ENCODE measurements at regions not wholly inside any gene's neighbourhood (a gene's known extent, or its start where the extent isn't known, plus 50 kb on each side); places are given as distances from the start of the nearest gene placed in this dataset.

DNA sequence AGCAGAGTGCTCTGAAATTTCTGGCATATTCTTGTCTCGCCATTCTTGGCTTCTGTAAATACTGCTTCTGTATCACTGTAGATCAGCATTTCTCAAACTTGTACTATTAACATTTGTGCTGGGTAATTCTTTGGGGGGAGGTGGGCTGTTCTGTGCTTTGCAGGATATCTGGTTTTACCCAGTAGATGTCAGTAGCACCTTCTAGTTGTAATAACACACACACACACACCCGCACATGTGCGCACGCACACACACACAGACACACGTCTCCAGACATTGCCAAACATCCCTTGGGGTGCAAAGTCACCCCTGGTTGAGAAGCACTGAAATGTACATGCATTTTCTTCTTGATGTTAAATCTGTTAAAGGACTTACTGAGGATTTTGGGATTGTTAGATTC is 304.1 kb downstream of the MAT2B start:
- H3K27me3 ChIP-seq (ENCODE audit: control insufficient read depth in 4 of 4, insufficient read depth in 4 of 4, low read length in 3 of 4): no peaks in the 10 kb centered on the region
- no peaks in the 10 kb centered on the region for H3K9me3 ChIP-seq (ENCODE audit: control insufficient read depth in 4 of 4, low read length in 3 of 4)
- no peaks in the 10 kb centered on the region for H3K4me1 ChIP-seq (ENCODE audit: control insufficient read depth in 4 of 4, insufficient read depth in 4 of 4, low read length in 3 of 4)
- no peak overlapping the region for H3K9ac ChIP-seq (ENCODE audit: low read depth in 1 of 2, low read length in 2 of 2)
- TF ChIP-seq GABPA (IDR thresholded peaks at IDR 0.05 in 1 of 2, conservative IDR thresholded peaks at IDR 0.05 in 1 of 2): no peak
- TF ChIP-seq FOXA1 (IDR thresholded peaks at IDR 0.05): no peak
- no peak for TF ChIP-seq EGR1 (IDR thresholded peaks at IDR 0.05; ENCODE audit: low read depth in 2 of 2)
- TF ChIP-seq TAF1 (conservative IDR thresholded peaks at IDR 0.05): no peak
- TF ChIP-seq RXRA (IDR thresholded peaks at IDR 0.05): no peak
- TF ChIP-seq, protein P1, sequence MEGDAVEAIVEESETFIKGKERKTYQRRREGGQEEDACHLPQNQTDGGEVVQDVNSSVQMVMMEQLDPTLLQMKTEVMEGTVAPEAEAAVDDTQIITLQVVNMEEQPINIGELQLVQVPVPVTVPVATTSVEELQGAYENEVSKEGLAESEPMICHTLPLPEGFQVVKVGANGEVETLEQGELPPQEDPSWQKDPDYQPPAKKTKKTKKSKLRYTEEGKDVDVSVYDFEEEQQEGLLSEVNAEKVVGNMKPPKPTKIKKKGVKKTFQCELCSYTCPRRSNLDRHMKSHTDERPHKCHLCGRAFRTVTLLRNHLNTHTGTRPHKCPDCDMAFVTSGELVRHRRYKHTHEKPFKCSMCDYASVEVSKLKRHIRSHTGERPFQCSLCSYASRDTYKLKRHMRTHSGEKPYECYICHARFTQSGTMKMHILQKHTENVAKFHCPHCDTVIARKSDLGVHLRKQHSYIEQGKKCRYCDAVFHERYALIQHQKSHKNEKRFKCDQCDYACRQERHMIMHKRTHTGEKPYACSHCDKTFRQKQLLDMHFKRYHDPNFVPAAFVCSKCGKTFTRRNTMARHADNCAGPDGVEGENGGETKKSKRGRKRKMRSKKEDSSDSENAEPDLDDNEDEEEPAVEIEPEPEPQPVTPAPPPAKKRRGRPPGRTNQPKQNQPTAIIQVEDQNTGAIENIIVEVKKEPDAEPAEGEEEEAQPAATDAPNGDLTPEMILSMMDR (IDR thresholded peaks at IDR 0.05; ENCODE audit: low read depth, low read length, missing input control): no peak
- no peak for TF ChIP-seq HNF4A (conservative IDR thresholded peaks at IDR 0.05)
- TF ChIP-seq SP1 (IDR thresholded peaks at IDR 0.05): no peak
- no peak for TF ChIP-seq YY1 (IDR thresholded peaks at IDR 0.05)
- TF ChIP-seq, protein P2, sequence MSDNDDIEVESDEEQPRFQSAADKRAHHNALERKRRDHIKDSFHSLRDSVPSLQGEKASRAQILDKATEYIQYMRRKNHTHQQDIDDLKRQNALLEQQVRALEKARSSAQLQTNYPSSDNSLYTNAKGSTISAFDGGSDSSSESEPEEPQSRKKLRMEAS (IDR thresholded peaks at IDR 0.05): no peak
- no peak for TF ChIP-seq HNF4G (IDR thresholded peaks at IDR 0.05)
- TF ChIP-seq, protein P3, sequence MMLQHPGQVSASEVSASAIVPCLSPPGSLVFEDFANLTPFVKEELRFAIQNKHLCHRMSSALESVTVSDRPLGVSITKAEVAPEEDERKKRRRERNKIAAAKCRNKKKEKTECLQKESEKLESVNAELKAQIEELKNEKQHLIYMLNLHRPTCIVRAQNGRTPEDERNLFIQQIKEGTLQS (IDR thresholded peaks at IDR 0.05): no peak
- TF ChIP-seq RAD21 (IDR thresholded peaks at IDR 0.05): no peak
- TF ChIP-seq, protein P4, sequence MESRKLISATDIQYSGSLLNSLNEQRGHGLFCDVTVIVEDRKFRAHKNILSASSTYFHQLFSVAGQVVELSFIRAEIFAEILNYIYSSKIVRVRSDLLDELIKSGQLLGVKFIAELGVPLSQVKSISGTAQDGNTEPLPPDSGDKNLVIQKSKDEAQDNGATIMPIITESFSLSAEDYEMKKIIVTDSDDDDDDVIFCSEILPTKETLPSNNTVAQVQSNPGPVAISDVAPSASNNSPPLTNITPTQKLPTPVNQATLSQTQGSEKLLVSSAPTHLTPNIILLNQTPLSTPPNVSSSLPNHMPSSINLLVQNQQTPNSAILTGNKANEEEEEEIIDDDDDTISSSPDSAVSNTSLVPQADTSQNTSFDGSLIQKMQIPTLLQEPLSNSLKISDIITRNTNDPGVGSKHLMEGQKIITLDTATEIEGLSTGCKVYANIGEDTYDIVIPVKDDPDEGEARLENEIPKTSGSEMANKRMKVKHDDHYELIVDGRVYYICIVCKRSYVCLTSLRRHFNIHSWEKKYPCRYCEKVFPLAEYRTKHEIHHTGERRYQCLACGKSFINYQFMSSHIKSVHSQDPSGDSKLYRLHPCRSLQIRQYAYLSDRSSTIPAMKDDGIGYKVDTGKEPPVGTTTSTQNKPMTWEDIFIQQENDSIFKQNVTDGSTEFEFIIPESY (IDR thresholded peaks at IDR 0.05): no peak
- no peak for TF ChIP-seq NR2F2 (IDR thresholded peaks at IDR 0.05)
- no peak for TF ChIP-seq JUND (IDR thresholded peaks at IDR 0.05)
- TF ChIP-seq FOXA2 (IDR thresholded peaks at IDR 0.05): no peak
- no peaks in the 10 kb centered on the region for H3K36me3 ChIP-seq (ENCODE audit: control insufficient read depth in 4 of 4, insufficient read depth in 3 of 4, low read depth in 1 of 4, low read length in 3 of 4)
- DNase-seq (ENCODE audit: low spot score): no peak
- H3K4me3 ChIP-seq (ENCODE audit: low read depth in 1 of 3, low read length in 3 of 3): no peak overlapping the region
- no peak overlapping the region for H3K27ac ChIP-seq (ENCODE audit: low read depth in 1 of 2, low read length in 2 of 2)
- WGBS: 51% methylated on average over 5 of the region's 5 CpGs

DNA sequence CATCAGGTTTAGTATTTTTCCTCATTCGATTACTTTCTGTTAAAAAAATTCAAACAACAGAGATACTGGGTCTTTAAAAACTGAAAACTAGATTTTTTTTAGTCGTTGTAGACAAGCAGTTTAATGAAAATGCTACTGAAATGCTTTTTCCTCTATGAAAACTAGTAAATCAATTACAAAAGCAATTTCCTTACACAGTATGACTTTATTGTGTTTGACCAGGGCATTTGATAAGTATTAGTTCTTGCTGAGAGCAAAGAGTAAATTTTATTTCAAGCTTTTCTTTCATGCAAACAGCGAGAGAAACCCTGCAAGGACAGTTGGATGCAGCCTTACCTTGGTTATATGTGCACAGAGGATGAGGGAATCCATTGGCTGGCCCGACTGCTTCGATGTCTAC is 308.5 kb downstream of the MAT2B start:
- Histone ChIP-seq H3K27me3 (ENCODE audit: control insufficient read depth in 4 of 4, insufficient read depth in 4 of 4, low read length in 3 of 4) (no peaks in the 10 kb centered on the region), H3K36me3 (ENCODE audit: control insufficient read depth in 4 of 4, insufficient read depth in 3 of 4, low read depth in 1 of 4, low read length in 3 of 4) (no peaks in the 10 kb centered on the region), H3K9ac (ENCODE audit: low read depth in 1 of 2, low read length in 2 of 2) (no peak overlapping the region), H3K4me1 (ENCODE audit: control insufficient read depth in 4 of 4, insufficient read depth in 4 of 4, low read length in 3 of 4) (no peaks in the 10 kb centered on the region), H3K4me3 (ENCODE audit: low read depth in 1 of 3, low read length in 3 of 3) (no peak overlapping the region), H3K27ac (ENCODE audit: low read depth in 1 of 2, low read length in 2 of 2) (no peak overlapping the region), H3K9me3 (ENCODE audit: control insufficient read depth in 4 of 4, low read length in 3 of 4) (no peaks in the 10 kb centered on the region)
- TF ChIP-seq, protein P2 (IDR thresholded peaks at IDR 0.05): no peak
- TF ChIP-seq, protein P1 (IDR thresholded peaks at IDR 0.05; ENCODE audit: low read depth, low read length, missing input control): no peak
- TF ChIP-seq RAD21 (IDR thresholded peaks at IDR 0.05): no peak
- no peak for TF ChIP-seq JUND (IDR thresholded peaks at IDR 0.05)
- TF ChIP-seq, protein P3 (IDR thresholded peaks at IDR 0.05): no peak
- no peak for TF ChIP-seq HNF4G (IDR thresholded peaks at IDR 0.05)
- no peak for TF ChIP-seq FOXA1 (IDR thresholded peaks at IDR 0.05)
- TF ChIP-seq, protein P5, sequence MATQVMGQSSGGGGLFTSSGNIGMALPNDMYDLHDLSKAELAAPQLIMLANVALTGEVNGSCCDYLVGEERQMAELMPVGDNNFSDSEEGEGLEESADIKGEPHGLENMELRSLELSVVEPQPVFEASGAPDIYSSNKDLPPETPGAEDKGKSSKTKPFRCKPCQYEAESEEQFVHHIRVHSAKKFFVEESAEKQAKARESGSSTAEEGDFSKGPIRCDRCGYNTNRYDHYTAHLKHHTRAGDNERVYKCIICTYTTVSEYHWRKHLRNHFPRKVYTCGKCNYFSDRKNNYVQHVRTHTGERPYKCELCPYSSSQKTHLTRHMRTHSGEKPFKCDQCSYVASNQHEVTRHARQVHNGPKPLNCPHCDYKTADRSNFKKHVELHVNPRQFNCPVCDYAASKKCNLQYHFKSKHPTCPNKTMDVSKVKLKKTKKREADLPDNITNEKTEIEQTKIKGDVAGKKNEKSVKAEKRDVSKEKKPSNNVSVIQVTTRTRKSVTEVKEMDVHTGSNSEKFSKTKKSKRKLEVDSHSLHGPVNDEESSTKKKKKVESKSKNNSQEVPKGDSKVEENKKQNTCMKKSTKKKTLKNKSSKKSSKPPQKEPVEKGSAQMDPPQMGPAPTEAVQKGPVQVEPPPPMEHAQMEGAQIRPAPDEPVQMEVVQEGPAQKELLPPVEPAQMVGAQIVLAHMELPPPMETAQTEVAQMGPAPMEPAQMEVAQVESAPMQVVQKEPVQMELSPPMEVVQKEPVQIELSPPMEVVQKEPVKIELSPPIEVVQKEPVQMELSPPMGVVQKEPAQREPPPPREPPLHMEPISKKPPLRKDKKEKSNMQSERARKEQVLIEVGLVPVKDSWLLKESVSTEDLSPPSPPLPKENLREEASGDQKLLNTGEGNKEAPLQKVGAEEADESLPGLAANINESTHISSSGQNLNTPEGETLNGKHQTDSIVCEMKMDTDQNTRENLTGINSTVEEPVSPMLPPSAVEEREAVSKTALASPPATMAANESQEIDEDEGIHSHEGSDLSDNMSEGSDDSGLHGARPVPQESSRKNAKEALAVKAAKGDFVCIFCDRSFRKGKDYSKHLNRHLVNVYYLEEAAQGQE (IDR thresholded peaks at IDR 0.05): no peak
- no peak for TF ChIP-seq NR2F2 (IDR thresholded peaks at IDR 0.05)
- no peak for TF ChIP-seq HNF4A (conservative IDR thresholded peaks at IDR 0.05)
- no peak for TF ChIP-seq YY1 (IDR thresholded peaks at IDR 0.05)
- TF ChIP-seq GABPA (IDR thresholded peaks at IDR 0.05 in 1 of 2, conservative IDR thresholded peaks at IDR 0.05 in 1 of 2): no peak
- TF ChIP-seq SP1 (IDR thresholded peaks at IDR 0.05): no peak
- no peak for TF ChIP-seq EGR1 (IDR thresholded peaks at IDR 0.05; ENCODE audit: low read depth in 2 of 2)
- TF ChIP-seq TAF1 (conservative IDR thresholded peaks at IDR 0.05): no peak
- TF ChIP-seq RXRA (IDR thresholded peaks at IDR 0.05): no peak
- no peak for DNase-seq (ENCODE audit: low spot score)
- 68% methylated on average over 5 of the region's 5 CpGs for WGBS

Measured in liver (tissue), 8 donors.